Esophagus muscularis mucosa (tissue), 3 donors: ENCODE measurements at regions not wholly inside any gene's neighbourhood (a gene's known extent, or its start where the extent isn't known, plus 50 kb on each side); places are given as distances from the start of the nearest gene placed in this dataset.

ENCODE experiments used
- POLR2A ChIP-seq: fragments of 450-650 bp; IDR thresholded peaks from one replicate; pipeline ENCODE4 v1.6.1; 2017; ENCODE audit warnings: antibody characterized with exemption, moderate library complexity, mild to moderate bottlenecking, low read depth
- TF ChIP-seq, protein P1 (sequence below), 3 experiments: fragments of 200-600 bp in 2 of 3; fragments of 450-650 bp in 1 of 3; sonication (generic) in 2 of 3; IDR thresholded peaks; one replicate each; pipeline ENCODE4 v1.5.1; 2017 to 2019; ENCODE audit warnings: antibody characterized with exemption in 3 of 3, mild to moderate bottlenecking in 2 of 3, moderate library complexity in 1 of 3

DNA sequence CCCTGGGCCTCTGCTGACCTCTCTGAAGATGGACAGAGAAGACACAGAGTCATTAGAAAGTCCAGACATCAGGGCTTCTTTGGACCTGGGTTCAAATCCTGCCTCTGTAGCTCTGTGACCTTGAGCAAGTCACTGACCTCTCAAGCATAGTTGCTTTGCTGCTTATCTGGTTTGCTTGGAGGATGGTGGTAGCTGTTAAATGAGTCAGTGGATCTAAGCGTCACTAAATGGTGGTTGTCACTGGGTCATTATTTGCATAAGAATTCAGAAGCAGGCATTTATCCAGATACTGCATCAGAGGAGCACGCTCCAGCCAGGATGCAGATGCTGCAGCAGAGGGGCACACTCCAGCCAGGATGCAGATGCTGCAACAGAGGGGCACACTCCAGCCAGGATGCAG is 229.2 kb downstream of the GLI2 start:
- TF ChIP-seq, protein P1, sequence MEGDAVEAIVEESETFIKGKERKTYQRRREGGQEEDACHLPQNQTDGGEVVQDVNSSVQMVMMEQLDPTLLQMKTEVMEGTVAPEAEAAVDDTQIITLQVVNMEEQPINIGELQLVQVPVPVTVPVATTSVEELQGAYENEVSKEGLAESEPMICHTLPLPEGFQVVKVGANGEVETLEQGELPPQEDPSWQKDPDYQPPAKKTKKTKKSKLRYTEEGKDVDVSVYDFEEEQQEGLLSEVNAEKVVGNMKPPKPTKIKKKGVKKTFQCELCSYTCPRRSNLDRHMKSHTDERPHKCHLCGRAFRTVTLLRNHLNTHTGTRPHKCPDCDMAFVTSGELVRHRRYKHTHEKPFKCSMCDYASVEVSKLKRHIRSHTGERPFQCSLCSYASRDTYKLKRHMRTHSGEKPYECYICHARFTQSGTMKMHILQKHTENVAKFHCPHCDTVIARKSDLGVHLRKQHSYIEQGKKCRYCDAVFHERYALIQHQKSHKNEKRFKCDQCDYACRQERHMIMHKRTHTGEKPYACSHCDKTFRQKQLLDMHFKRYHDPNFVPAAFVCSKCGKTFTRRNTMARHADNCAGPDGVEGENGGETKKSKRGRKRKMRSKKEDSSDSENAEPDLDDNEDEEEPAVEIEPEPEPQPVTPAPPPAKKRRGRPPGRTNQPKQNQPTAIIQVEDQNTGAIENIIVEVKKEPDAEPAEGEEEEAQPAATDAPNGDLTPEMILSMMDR (IDR thresholded peaks at IDR 0.05): no peak
- no peak for TF ChIP-seq POLR2A
